ENCODE measurements at regions not wholly inside any gene's neighbourhood (a gene's known extent, or its start where the extent isn't known, plus 50 kb on each side); places are given as distances from the start of the nearest gene placed in this dataset.

DNA sequence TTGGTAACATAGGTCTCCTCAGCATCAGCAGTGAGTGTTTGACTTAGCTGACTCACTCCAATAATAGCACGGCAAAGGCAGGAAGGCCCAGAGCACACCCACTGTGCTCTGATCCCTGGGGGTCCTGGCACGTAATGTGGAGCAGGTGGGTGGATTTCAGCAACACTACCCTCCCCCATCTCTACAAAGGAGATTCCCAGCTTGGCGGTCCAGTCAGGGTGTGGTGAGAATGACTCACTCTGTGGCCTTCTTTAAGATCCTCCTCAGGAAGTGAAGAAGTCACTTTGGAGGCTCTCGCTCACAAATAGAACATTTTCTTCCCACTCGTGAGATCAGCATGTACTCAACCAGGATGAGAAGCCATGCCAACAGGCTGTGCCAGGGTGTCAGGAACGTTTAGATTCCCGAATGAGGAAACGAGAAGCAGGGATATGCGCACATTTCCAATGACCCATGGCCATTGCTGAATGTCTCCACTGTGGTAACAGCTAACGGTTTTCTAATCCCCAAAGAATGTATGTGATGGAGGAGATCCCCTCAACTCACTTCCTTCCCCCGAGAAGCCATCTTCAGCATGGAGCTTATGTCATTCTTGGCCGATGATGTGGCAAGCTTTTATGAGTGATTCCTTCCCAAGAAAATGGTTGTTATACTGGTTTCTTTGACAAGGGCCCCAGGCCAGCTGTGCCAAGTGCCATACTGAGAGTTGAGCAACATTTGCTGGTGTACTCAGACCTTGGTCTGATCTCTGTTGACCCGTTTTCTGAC, 365.2 kb downstream of the C16orf95 start:
- TF ChIP-seq POLR2AphosphoS5 (IDR thresholded peaks at IDR 0.05) (no peak), POLR2A (IDR thresholded peaks at IDR 0.05) (no peak), CTCF (IDR thresholded peaks at IDR 0.05) (no peak)
